Stromal cell of bone marrow (primary cell): ENCODE measurements at regions not wholly inside any gene's neighbourhood (a gene's known extent, or its start where the extent isn't known, plus 50 kb on each side); places are given as distances from the start of the nearest gene placed in this dataset.

ENCODE experiments used
- DNase-seq: peaks from one replicate; pipeline ENCODE4 v3.0.0-alpha.2; 2012; ENCODE audit warnings: low read depth

GRCh38 chr2:103506812-103507211 lies 745.0 kb downstream of the TMEM182 start:
- DNase-seq: no peak

DNA sequence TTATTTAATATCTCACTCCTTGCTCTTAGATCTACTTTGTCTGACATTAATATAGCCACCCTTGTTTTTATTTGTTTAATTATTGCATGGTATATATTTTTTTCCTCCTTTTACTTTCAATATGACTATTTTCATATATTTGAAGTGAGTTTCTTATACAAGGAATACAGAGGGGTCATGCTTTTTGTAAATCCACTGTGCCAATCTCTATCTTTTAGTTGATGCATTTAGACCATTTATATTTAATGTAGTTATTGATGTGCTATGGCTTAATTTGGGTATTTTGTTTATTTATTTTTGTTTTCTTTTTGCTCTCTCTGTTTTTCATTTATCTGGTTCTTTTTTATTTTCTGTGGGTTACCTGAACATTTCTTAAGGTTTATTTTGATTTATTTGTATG lies 750.6 kb downstream of the TMEM182 start:
- no peak for DNase-seq

- no peak for DNase-seq
These were observed 758.7 kb downstream of the TMEM182 start for GRCh38 chr2:103520547-103520946.

GRCh38 chr2:103525756-103526155 lies 763.9 kb downstream of the TMEM182 start:
- no peak for DNase-seq

GRCh38 chr2:103526757-103527156 lies 764.9 kb downstream of the TMEM182 start:
- no peak for DNase-seq

- no peak for DNase-seq
These were observed 765.4 kb downstream of the TMEM182 start for GRCh38 chr2:103527278-103527677.

DNA sequence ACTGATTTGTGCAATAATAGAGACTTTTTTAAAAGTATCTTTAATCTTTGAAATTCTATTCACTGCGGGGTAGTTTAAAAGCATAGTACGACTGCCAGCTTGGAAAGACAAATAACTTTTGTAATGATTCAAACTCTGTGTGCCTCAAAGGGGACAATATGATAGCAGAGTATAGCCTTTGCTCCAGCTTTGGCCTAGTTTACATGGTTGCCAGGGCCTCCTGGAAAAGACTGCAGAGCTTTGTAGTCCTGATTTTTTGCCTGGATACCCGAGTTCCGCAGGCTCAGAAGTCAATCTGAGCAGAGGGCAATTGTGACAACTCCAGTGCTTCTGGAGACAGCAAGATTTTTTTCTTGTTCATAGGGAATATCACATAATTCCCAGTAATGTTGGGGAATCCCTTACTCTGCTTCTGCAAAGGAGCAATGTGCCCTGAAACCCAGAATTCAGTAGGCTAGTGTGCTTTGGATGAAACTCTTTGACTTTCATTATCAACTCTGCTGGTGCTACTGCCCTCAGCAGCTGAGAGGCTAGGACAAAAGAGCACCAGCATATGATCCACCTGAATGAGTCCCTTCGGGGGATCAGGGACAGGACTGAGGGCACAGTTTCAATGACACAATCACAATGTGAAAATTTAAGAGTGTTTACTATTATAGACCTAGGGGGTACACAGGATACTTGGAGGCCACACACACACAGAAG lies 768.1 kb downstream of the TMEM182 start:
- no peak for DNase-seq

GRCh38 chr2:103552775-103553174 lies 790.9 kb downstream of the TMEM182 start:
- no peak for DNase-seq

DNA sequence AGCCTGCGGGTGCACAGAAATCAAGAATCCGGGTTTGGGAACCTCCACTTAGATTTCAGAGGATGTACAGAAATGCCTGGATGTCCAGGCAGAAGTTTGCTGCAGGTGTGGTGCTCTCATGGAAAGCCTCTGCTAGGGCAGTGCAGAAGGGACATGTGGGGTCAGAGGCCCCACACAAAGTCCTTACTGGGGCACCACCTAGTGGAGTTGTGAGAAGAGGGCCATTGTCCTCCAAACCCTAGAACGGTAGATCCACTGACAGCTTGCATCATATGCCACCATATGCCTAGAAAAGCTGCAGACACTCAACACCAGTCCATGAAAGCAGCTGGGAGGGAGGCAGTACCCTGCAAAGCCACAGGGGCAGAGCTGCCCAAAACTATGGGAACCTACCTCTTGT lies 833.0 kb downstream of the TMEM182 start:
- DNase-seq: no peak

- DNase-seq: no peak
These were observed 843.4 kb downstream of the TMEM182 start for GRCh38 chr2:103605071-103605780.

- no peak for DNase-seq
These were observed 853.8 kb downstream of the TMEM182 start for GRCh38 chr2:103615611-103616105.

DNA sequence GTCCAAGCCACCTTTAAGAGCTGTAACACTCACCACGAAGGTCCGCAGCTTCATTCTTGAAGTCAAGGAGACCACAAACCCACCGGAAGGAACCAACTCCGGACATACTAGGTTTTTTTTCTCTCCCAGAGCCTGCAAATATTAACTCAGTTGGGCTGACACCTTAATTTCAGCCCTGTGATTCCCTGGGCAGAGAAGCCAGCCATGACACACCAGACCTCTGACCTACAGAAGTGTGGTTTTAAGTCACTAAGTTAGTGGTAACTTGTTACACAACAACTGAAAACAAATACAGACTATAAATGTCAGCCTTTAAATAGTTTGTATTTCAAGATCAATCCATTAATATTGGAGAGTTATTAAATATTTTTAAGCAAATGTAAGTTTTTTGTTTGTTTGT lies 855.1 kb downstream of the TMEM182 start:
- DNase-seq: no peak

GRCh38 chr2:103618112-103618511 lies 856.3 kb downstream of the TMEM182 start:
- no peak for DNase-seq

GRCh38 chr2:103627301-103627700 lies 865.5 kb downstream of the TMEM182 start:
- no peak for DNase-seq

DNA sequence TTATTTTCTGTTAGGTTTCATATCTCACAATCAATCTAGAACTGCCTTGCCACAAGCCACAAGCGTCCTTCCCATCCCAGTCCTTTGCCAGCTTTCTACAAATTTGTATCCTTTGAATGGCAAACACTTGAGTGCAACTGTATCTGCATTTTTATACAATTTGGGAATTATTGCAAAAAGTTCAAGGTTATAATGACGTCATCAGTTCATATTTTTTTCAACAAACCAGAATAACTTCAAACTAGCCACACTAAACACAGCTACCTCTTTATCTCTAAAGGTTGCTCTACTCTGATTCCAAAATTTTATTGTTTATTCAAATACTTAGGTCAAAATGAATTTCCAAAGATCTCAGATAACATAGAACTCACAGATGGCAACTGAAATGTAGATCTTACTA lies 877.1 kb downstream of the TMEM182 start:
- DNase-seq: no peak

- DNase-seq: no peak
These were observed 894.7 kb downstream of the TMEM182 start for GRCh38 chr2:103656558-103656957.

DNA sequence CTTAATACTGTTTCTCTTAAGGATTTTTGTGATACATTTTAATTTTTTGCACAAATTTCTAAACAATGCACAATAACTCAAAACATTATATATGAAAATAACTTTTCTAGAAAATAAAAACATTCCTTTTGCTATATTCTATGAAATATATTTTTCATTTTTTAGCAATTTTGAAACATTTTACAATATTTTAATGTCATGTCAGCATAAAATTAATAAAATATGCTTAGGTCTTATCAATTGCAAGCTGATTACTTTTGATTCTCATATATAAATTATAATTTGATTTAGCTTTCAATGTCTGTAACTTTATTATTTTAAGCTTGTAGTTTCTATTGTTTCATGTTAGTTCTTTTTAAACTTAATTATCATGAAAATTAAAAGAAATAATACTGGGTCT lies 898.7 kb downstream of the TMEM182 start:
- no peak for DNase-seq

GRCh38 chr2:103660947-103661346 lies 899.1 kb downstream of the TMEM182 start:
- DNase-seq: no peak

DNA sequence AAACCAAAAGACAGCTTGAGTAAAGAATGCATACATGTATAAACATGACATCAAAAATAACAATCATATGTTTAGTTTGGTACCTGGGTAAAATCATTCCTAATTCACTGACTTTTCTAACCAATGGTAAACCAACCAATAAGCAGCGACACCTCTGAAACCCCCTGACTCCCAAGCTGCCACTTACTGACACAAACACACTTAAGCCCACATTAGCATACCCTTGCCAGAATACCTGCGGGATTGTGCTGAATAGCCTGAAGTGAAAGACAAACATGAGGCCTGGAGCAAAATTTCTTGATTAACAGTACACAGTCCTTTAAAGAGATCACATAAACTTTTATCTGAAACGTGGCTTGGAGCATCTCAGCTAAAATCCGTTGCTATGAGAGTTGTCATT lies 902.9 kb downstream of the TMEM182 start:
- no peak for DNase-seq

GRCh38 chr2:103667335-103667884 lies 905.6 kb downstream of the TMEM182 start:
- DNase-seq: no peak

DNA sequence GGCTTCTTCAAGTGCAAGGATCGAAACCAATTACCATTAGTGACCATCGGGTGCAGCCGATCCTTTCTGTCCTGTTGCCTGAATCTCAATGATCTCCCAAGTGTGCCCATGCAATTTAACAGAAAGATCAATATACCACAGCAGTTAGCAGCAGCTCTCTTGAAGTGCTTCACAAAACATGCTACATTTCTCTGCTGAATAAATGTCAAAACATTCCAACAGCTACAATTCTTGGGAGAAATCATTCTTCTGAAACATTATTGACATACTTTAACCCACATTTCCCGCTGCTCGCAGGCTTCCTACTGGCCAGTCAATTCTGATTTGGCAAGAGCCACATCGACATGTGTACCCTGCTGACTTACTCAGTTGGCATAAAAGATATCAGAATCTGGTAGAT lies 907.7 kb downstream of the TMEM182 start:
- DNase-seq: no peak
